Endothelial cell of umbilical vein (primary cell): ENCODE measurements at regions not wholly inside any gene's neighbourhood (a gene's known extent, or its start where the extent isn't known, plus 50 kb on each side); places are given as distances from the start of the nearest gene placed in this dataset.

Experiments
- BruUV-seq: library from RNA; stranded (reverse); fragments of 400-500 nt; replicated peaks from 2 replicates; lab custom pipeline; 2021; lab: Mats Ljungman, UMichigan
- CTCF ChIA-PET: fragments of 300-600, 350-600 bp; sonication (Branson Sonifier 250); formaldehyde crosslinking; loops from one replicate; lab custom pipeline; 2021; ENCODE audit warnings: antibody characterized with exemption, inconsistent platforms; lab: Charles Lee
- POLR2A ChIA-PET: fragments of 300-600, 350-600 bp; sonication (Branson Sonifier 250); formaldehyde crosslinking; loops from one replicate; lab custom pipeline; 2021; ENCODE audit warnings: antibody characterized with exemption, inconsistent platforms; lab: Charles Lee
- DNase-seq: peaks from one replicate; pipeline ENCODE4 v3.0.0-alpha.2; 2011; ENCODE audit warnings: low read depth, low spot score
- FAIRE-seq: peaks from 2 replicates; lab custom pipeline; 2011; peaks lifted over from hg19 to GRCh38; lab: Jason Lieb, UNC
- H2AFZ ChIP-seq: 2 replicates; pipeline ENCODE4 v1.6.0; 2012; ENCODE audit warnings: low read depth, low read length, control low read depth, inconsistent platforms
- H3K27ac ChIP-seq: 2 replicates; pipeline ENCODE4 v1.5.1; 2011; ENCODE audit warnings: low read depth, mild to moderate bottlenecking, control low read depth, low read length, moderate library complexity; ENCODE audit not compliant: insufficient read depth
- H3K27me3 ChIP-seq, 2 experiments: 2 replicates each; pipeline versions ENCODE4 v1.6.0 to v1.6.1; 2011; ENCODE audit warnings: low read length in 2 of 2, mixed read lengths in 1 of 2; ENCODE audit not compliant: control insufficient read depth in 2 of 2, insufficient read depth in 2 of 2
- H3K36me3 ChIP-seq, 2 experiments: 2 replicates in 1 of 2; 3 replicates in 1 of 2; pipeline ENCODE4 v1.5.1; 2011; ENCODE audit warnings: low read length in 2 of 2, mild to moderate bottlenecking in 1 of 2, moderate library complexity in 1 of 2; ENCODE audit not compliant: control insufficient read depth in 2 of 2, insufficient read depth in 2 of 2; ENCODE audit errors: extremely low read depth in 1 of 2
- H3K4me1 ChIP-seq: 3 replicates; pipeline ENCODE4 v1.5.1; 2011; ENCODE audit warnings: mild to moderate bottlenecking, low read length; ENCODE audit not compliant: control insufficient read depth, insufficient read depth; ENCODE audit errors: extremely low read depth
- H3K4me2 ChIP-seq: 2 replicates; pipeline ENCODE4 v1.6.1; 2011; ENCODE audit warnings: low read length, control low read depth, mixed read lengths; ENCODE audit not compliant: insufficient read depth
- H3K4me3 ChIP-seq, 3 experiments: fragments of 200-600 bp in 1 of 3; sonication (generic), shearing (Covaris generic) in 1 of 3; replicated peaks in 1 of 3; 2 replicates each; pipeline ENCODE4 v1.5.1; 2011 to 2016; ENCODE audit warnings: control low read depth in 3 of 3, low read length in 3 of 3, mild to moderate bottlenecking in 2 of 3, inconsistent platforms in 1 of 3, low read depth in 1 of 3, moderate library complexity in 1 of 3; ENCODE audit not compliant: insufficient read depth in 1 of 3
- H3K79me2 ChIP-seq: 2 replicates; pipeline ENCODE4 v1.6.0; 2012; ENCODE audit warnings: low read length, inconsistent platforms; ENCODE audit not compliant: control insufficient read depth, insufficient read depth
- H3K9ac ChIP-seq: replicated peaks from 2 replicates; pipeline ENCODE3; 2011; ENCODE audit warnings: low read length, control low read depth; ENCODE audit not compliant: insufficient read depth; ENCODE audit errors: extremely low read depth
- H3K9me1 ChIP-seq: replicated peaks from 3 replicates; pipeline ENCODE4 v1.6.0; 2011; ENCODE audit warnings: mild to moderate bottlenecking, low read length; ENCODE audit not compliant: control insufficient read depth, insufficient read depth; ENCODE audit errors: extremely low read depth
- H3K9me3 ChIP-seq: replicated peaks from 2 replicates; pipeline ENCODE4 v1.5.1; 2012; ENCODE audit warnings: low read length, inconsistent platforms; ENCODE audit not compliant: control insufficient read depth, insufficient read depth
- H4K20me1 ChIP-seq: replicated peaks from 2 replicates; pipeline ENCODE3; 2011; ENCODE audit warnings: mild to moderate bottlenecking, low read length; ENCODE audit not compliant: control insufficient read depth, insufficient read depth; ENCODE audit errors: extremely low read depth
- EZH2 ChIP-seq: IDR thresholded peaks from 2 replicates; pipeline ENCODE4 v1.6.1; 2012; ENCODE audit warnings: borderline replicate concordance, low read depth, mild to moderate bottlenecking, moderate library complexity, low read length, inconsistent platforms; ENCODE audit not compliant: severe bottlenecking
- FOS ChIP-seq: IDR thresholded peaks from 2 replicates; pipeline ENCODE4 v1.6.1; 2011; ENCODE audit warnings: mild to moderate bottlenecking, low read length, moderate library complexity, borderline replicate concordance; ENCODE audit not compliant: insufficient read depth
- GATA2 ChIP-seq: IDR thresholded peaks from 2 replicates; pipeline ENCODE4 v1.7.0; 2011; ENCODE audit warnings: low read depth, mild to moderate bottlenecking, moderate library complexity, mixed read lengths, low read length; ENCODE audit not compliant: insufficient read length, insufficient read depth
- JUN ChIP-seq: IDR thresholded peaks from 2 replicates; pipeline ENCODE4 v1.6.1; 2011; ENCODE audit warnings: borderline replicate concordance, low read depth; ENCODE audit not compliant: insufficient read length, insufficient read depth
- MYC ChIP-seq: IDR thresholded peaks from one replicate; pipeline ENCODE4 v1.6.1; 2011; ENCODE audit warnings: mild to moderate bottlenecking, low read depth, low read length
- POLR2A ChIP-seq: IDR thresholded peaks from 2 replicates; pipeline ENCODE4 v1.6.1; 2012; ENCODE audit warnings: low read depth, mild to moderate bottlenecking, control low read depth, low read length
- POLR2AphosphoS5 ChIP-seq: IDR thresholded peaks from 2 replicates; pipeline ENCODE4 v1.6.1; 2012; ENCODE audit warnings: low read depth, mild to moderate bottlenecking, control low read depth, low read length, moderate library complexity; ENCODE audit not compliant: insufficient read depth
- dilution Hi-C: fragments of 300-500 bp; cut with MboI; formaldehyde crosslinking; loops from one replicate; pipeline ENCODE4 v1.15.0; 2019; ENCODE audit warnings: low sequenced_read_pairs; ENCODE audit not compliant: extremely low pct_ligation_motif_present
- intact Hi-C: fragments of 100-400 bp; cut with micrococcal nuclease; formaldehyde crosslinking; loops from one replicate; pipeline ENCODE4 v1.10.0; 2022
- TF ChIP-seq, protein P1 (sequence below): IDR thresholded peaks from 2 replicates; pipeline ENCODE4 v1.6.1; 2011; ENCODE audit not compliant: insufficient read depth, insufficient read length
- TF ChIP-seq, protein P2 (sequence below), 2 donors: IDR thresholded peaks; 1 replicate in 1 of 2; 2 replicates in 1 of 2; pipeline ENCODE4 v1.5.1; 2011; ENCODE audit warnings: low read length in 2 of 2, mild to moderate bottlenecking in 2 of 2, moderate library complexity in 2 of 2, control low read depth in 1 of 2, inconsistent platforms in 1 of 2, low read depth in 1 of 2; ENCODE audit not compliant: insufficient read depth in 1 of 2; ENCODE audit errors: extremely low read depth in 1 of 2

DNA sequence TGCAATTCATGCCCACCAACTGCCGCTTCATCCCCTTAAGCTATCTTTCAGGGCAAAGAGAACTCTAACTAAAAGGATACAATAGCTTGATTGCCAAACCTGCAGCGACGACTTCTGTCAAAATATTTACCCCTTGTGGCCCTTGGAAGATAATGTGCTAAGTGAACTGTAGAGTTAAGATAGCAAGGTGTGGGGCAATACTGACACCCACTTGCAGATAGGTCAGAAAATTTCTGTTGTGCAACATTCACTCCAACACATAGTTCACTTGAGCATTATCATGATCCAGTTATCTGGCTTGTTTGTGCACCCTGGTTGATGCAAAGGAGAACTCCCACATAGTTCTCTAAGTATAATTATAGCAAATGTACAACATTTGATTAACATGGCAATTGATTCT lies 55.6 kb downstream of the RHOXF2B start:
- POLR2A ChIA-PET, result no interaction called here
- Histone ChIP-seq H2AFZ (no peak overlapping the region), H3K36me3 (no peaks in the 10 kb centered on the region), H3K27me3 (peaks cover 0 to 5% of the 10 kb centered on the region in 2 experiments), H3K9ac (no peak overlapping the region), H3K4me2 (no peak overlapping the region), H3K9me1 (no peaks in the 10 kb centered on the region), H3K4me3 (no peak overlapping the region), H3K4me1 (no peaks in the 10 kb centered on the region), H3K79me2 (no peaks in the 10 kb centered on the region), H4K20me1 (no peaks in the 10 kb centered on the region), H3K27ac (no peak overlapping the region), H3K9me3 (no peaks in the 10 kb centered on the region)
- FAIRE-seq (no peak), DNase-seq (no peak)
- BruUV-seq, result no TSS peak
- CTCF ChIA-PET, result no interaction called here
- intact Hi-C loops, result no loop called here
- dilution Hi-C loops, result no loop called here
- no peak for TF ChIP-seq JUN
- no peak for TF ChIP-seq FOS
- TF ChIP-seq EZH2, result no peak
- TF ChIP-seq, protein P1, sequence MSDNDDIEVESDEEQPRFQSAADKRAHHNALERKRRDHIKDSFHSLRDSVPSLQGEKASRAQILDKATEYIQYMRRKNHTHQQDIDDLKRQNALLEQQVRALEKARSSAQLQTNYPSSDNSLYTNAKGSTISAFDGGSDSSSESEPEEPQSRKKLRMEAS, result no peak
- TF ChIP-seq, protein P2, sequence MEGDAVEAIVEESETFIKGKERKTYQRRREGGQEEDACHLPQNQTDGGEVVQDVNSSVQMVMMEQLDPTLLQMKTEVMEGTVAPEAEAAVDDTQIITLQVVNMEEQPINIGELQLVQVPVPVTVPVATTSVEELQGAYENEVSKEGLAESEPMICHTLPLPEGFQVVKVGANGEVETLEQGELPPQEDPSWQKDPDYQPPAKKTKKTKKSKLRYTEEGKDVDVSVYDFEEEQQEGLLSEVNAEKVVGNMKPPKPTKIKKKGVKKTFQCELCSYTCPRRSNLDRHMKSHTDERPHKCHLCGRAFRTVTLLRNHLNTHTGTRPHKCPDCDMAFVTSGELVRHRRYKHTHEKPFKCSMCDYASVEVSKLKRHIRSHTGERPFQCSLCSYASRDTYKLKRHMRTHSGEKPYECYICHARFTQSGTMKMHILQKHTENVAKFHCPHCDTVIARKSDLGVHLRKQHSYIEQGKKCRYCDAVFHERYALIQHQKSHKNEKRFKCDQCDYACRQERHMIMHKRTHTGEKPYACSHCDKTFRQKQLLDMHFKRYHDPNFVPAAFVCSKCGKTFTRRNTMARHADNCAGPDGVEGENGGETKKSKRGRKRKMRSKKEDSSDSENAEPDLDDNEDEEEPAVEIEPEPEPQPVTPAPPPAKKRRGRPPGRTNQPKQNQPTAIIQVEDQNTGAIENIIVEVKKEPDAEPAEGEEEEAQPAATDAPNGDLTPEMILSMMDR (IDR thresholded peaks at IDR 0.05; ENCODE audit: extremely low read depth in 1 of 2, insufficient read depth in 1 of 2, low read depth in 1 of 2, low read length in 2 of 2), result no peak
- no peak for TF ChIP-seq POLR2AphosphoS5
- TF ChIP-seq MYC, result no peak
- no peak for TF ChIP-seq GATA2
- TF ChIP-seq POLR2A, result no peak
